GM23338 (cell line): ENCODE measurements at regions not wholly inside any gene's neighbourhood (a gene's known extent, or its start where the extent isn't known, plus 50 kb on each side); places are given as distances from the start of the nearest gene placed in this dataset.

ENCODE experiments used
- ATAC-seq: fragments of 200-7000 bp; cut with Tn5 transposase; 3 replicates; pipeline ENCODE4 v1.9.1; 2020
- DNase-seq: peaks from one replicate; pipeline ENCODE4 v3.0.0-alpha.2; 2015; ENCODE audit warnings: low spot score
- H2AFZ ChIP-seq: fragments of 200-600 bp; sonication (generic); 2 replicates; pipeline ENCODE4 v1.8.0; 2016; ENCODE audit warnings: antibody characterized with exemption, mild to moderate bottlenecking, moderate library complexity
- H3F3A ChIP-seq: fragments of 200-600 bp; sonication (generic); replicated peaks from 2 replicates; pipeline ENCODE4 v1.8.0; 2017; ENCODE audit warnings: antibody characterized with exemption, mixed run types, low read depth
- H3K27ac ChIP-seq: fragments of 200-600 bp; sonication (generic); 2 replicates; pipeline ENCODE4 v1.6.1; 2016; ENCODE audit warnings: low read depth
- H3K27me3 ChIP-seq: fragments of 200-600 bp; sonication (generic); 2 replicates; pipeline ENCODE4 v1.8.0; 2016; ENCODE audit warnings: mild to moderate bottlenecking, mixed run types, moderate library complexity; ENCODE audit not compliant: insufficient read depth
- H3K36me3 ChIP-seq: fragments of 200-600 bp; sonication (generic); 2 replicates; pipeline ENCODE4 v1.8.0; 2016; ENCODE audit warnings: mild to moderate bottlenecking; ENCODE audit not compliant: insufficient read depth
- H3K4me1 ChIP-seq: fragments of 200-600 bp; sonication (generic); 2 replicates; pipeline ENCODE4 v1.8.0; 2016; ENCODE audit warnings: mild to moderate bottlenecking, moderate library complexity; ENCODE audit not compliant: insufficient read depth
- H3K4me2 ChIP-seq: fragments of 200-600 bp; sonication (generic); 2 replicates; pipeline ENCODE4 v1.7.1; 2017; ENCODE audit warnings: mixed run types
- H3K4me3 ChIP-seq: fragments of 200-600 bp; sonication (generic); 2 replicates; pipeline ENCODE4 v1.6.1; 2016; ENCODE audit warnings: mixed run types
- H3K79me2 ChIP-seq: fragments of 200-600 bp; sonication (generic); replicated peaks from 2 replicates; pipeline ENCODE4 v1.8.0; 2017; ENCODE audit warnings: mild to moderate bottlenecking; ENCODE audit not compliant: insufficient read depth
- H3K9me2 ChIP-seq: fragments of 200-600 bp; sonication (generic); 2 replicates; pipeline ENCODE4 v1.8.0; 2017; ENCODE audit not compliant: insufficient read depth
- H4K20me1 ChIP-seq: fragments of 200-600 bp; sonication (generic); replicated peaks from 2 replicates; pipeline ENCODE4 v1.8.0; 2017; ENCODE audit warnings: mild to moderate bottlenecking; ENCODE audit not compliant: insufficient read depth
- H3K27ac Mint-ChIP-seq: 2 replicates; pipeline ENCODE4 v1.8.0; 2020; ENCODE audit warnings: inconsistent platforms, mild to moderate bottlenecking, moderate library complexity, mixed read lengths
- H3K27me3 Mint-ChIP-seq: 3 replicates; pipeline ENCODE4 v1.8.0; 2022; ENCODE audit warnings: low read depth, mild to moderate bottlenecking, moderate library complexity, mixed read lengths, inconsistent platforms; ENCODE audit not compliant: insufficient read depth, poor library complexity
- H3K36me3 Mint-ChIP-seq: 3 replicates; pipeline ENCODE4 v1.8.0; 2021; ENCODE audit warnings: low read depth, mild to moderate bottlenecking, inconsistent platforms, moderate library complexity, mixed read lengths
- H3K4me1 Mint-ChIP-seq: 3 replicates; pipeline ENCODE4 v1.8.0; 2020; ENCODE audit warnings: mild to moderate bottlenecking, inconsistent platforms, mixed read lengths
- H3K4me3 Mint-ChIP-seq: 3 replicates; pipeline ENCODE4 v1.8.0; 2021; ENCODE audit warnings: moderate library complexity, mild to moderate bottlenecking, inconsistent platforms, mixed read lengths
- H3K9me3 Mint-ChIP-seq: 3 replicates; pipeline ENCODE4 v1.8.0; 2020; ENCODE audit warnings: moderate library complexity, mild to moderate bottlenecking, inconsistent platforms, mixed read lengths
- CTCF ChIP-seq, 2 experiments: fragments of 200-600 bp in 1 of 2; sonication (generic) in 1 of 2; conservative IDR thresholded peaks; 2 replicates each; pipeline versions ENCODE4 v1.5.1 to v1.6.1; 2016 to 2017; ENCODE audit warnings: antibody characterized with exemption in 2 of 2, low read depth in 2 of 2, mild to moderate bottlenecking in 2 of 2, moderate library complexity in 1 of 2
- ETS1 ChIP-seq: IDR thresholded peaks from 2 replicates; pipeline ENCODE4 v1.6.1; 2016; ENCODE audit warnings: antibody characterized with exemption
- EZH2 ChIP-seq: fragments of 200-600 bp; sonication (generic); IDR thresholded peaks from one replicate; pipeline ENCODE4 v1.8.0; 2017; ENCODE audit warnings: antibody characterized with exemption, mild to moderate bottlenecking, low read depth; ENCODE audit not compliant: unreplicated experiment
- JUNB ChIP-seq: IDR thresholded peaks from one replicate; pipeline ENCODE4 v1.6.1; 2016; ENCODE audit warnings: antibody characterized with exemption; ENCODE audit not compliant: unreplicated experiment
- NANOG ChIP-seq: IDR thresholded peaks from 2 replicates; pipeline ENCODE4 v1.6.1; 2016; ENCODE audit warnings: antibody characterized with exemption, borderline replicate concordance
- POLR2AphosphoS5 ChIP-seq: IDR thresholded peaks from 2 replicates; pipeline ENCODE4 v1.6.1; 2016; ENCODE audit warnings: antibody characterized with exemption, low read depth
- REST ChIP-seq: IDR thresholded peaks from one replicate; pipeline ENCODE4 v1.6.1; 2018; ENCODE audit warnings: antibody characterized with exemption; ENCODE audit not compliant: unreplicated experiment
- STAT1 ChIP-seq: IDR thresholded peaks from one replicate; pipeline ENCODE4 v1.6.1; 2016; ENCODE audit warnings: antibody characterized with exemption; ENCODE audit not compliant: unreplicated experiment
- ZNF331 ChIP-seq: fragments of 250-450 bp; sonication (Bioruptor Pico); IDR thresholded peaks from 2 replicates; pipeline ENCODE4 v1.5.0; 2020; ENCODE audit warnings: low read depth, mild to moderate bottlenecking, moderate library complexity
- ZNF462 ChIP-seq: fragments of 250-450 bp; sonication (Bioruptor Pico); IDR thresholded peaks from 2 replicates; pipeline ENCODE4 v1.5.0; 2020; ENCODE audit warnings: mild to moderate bottlenecking, moderate library complexity

GRCh38 chr6:134651519-134651918 lies 298.4 kb downstream of the ALDH8A1 start:
- Histone ChIP-seq H3K9me2 (peaks cover 6% of the 10 kb centered on the region; the same call in 1 of the 2 replicates), H3K4me2 (no peak overlapping the region), H3F3A (no peaks in the 10 kb centered on the region), H4K20me1 (no peaks in the 10 kb centered on the region), H3K27me3 (no peaks in the 10 kb centered on the region), H3K4me1 (no peaks in the 10 kb centered on the region), H2AFZ (peak overlapping the region; percentile 63; the same call in 1 of the 2 replicates), H3K79me2 (no peaks in the 10 kb centered on the region), H3K27ac (no peak overlapping the region), H3K36me3 (no peaks in the 10 kb centered on the region), H3K4me3 (no peak overlapping the region)
- Mint-ChIP-seq H3K4me3 (no peak overlapping the region), H3K4me1 (no peaks in the 10 kb centered on the region), H3K36me3 (no peaks in the 10 kb centered on the region), H3K9me3 (no peaks in the 10 kb centered on the region), H3K27ac (no peak overlapping the region), H3K27me3 (no peaks in the 10 kb centered on the region)
- ATAC-seq = no peak
- no peak for DNase-seq
- no peak for TF ChIP-seq REST

DNA sequence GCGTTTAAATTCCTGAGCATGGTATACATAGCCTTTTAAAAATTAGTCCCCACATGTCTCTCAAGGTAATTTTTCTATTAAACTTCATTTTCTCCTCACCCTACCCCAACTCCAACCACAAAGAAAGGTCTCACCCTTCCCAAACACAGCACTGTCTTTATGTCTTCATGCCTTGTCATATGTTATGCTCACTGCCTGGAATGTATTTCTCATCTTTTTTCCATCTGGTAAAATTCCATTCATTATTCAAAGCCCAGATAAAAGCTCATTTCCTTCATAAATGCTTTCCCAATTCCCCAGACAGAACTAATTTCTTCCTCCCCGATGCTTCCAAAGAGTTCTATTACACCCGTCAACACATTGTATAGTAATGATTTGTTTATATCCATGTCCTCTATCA lies 302.0 kb downstream of the ALDH8A1 start:
- Histone ChIP-seq H3K9me2 (peaks cover 6% of the 10 kb centered on the region; the same call in 1 of the 2 replicates), H3K36me3 (no peaks in the 10 kb centered on the region), H3K4me3 (no peak overlapping the region), H2AFZ (no peak overlapping the region), H3F3A (no peaks in the 10 kb centered on the region), H3K4me2 (no peak overlapping the region), H3K4me1 (no peaks in the 10 kb centered on the region), H4K20me1 (no peaks in the 10 kb centered on the region), H3K27me3 (no peaks in the 10 kb centered on the region), H3K27ac (no peak overlapping the region), H3K79me2 (no peaks in the 10 kb centered on the region)
- Mint-ChIP-seq H3K36me3 (no peaks in the 10 kb centered on the region), H3K27ac (no peak overlapping the region), H3K4me1 (no peaks in the 10 kb centered on the region), H3K27me3 (no peaks in the 10 kb centered on the region), H3K4me3 (no peak overlapping the region), H3K9me3 (no peaks in the 10 kb centered on the region)
- ATAC-seq = no peak
- no peak for DNase-seq
- TF ChIP-seq JUNB (no peak), ZNF331 (CRISPR knock-in tag) (no peak), ETS1 (no peak), STAT1 (no peak), NANOG (no peak), POLR2AphosphoS5 (no peak), ZNF462 (CRISPR knock-in tag) (no peak), EZH2 (no peak), CTCF (conservative IDR thresholded peaks at IDR 0.05; ENCODE audit: low read depth in 2 of 2) (no peak)
